ENCODE measurements at regions not wholly inside any gene's neighbourhood (a gene's known extent, or its start where the extent isn't known, plus 50 kb on each side); places are given as distances from the start of the nearest gene placed in this dataset.

DNA sequence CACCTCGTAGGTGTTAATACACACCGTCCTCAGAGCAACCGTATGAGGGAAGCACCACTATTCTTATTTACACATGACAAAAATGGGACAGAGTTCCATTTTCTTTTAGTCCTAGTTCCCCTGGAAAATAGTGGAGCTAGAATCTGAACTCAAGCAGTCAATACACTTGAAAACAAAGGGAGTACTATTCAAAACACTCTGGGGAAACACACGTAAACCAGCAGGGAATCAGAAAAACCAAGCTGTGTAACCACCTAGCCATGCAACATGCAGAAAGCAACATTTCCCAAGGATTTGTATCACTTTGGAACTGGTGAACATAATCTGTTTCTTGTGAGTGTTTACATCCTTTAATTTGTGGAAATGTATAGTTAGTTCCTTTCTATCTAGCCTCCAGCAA is 208.2 kb downstream of the UBE2E3 start:
- DNase-seq (ENCODE audit: low read depth): no peak

DNA sequence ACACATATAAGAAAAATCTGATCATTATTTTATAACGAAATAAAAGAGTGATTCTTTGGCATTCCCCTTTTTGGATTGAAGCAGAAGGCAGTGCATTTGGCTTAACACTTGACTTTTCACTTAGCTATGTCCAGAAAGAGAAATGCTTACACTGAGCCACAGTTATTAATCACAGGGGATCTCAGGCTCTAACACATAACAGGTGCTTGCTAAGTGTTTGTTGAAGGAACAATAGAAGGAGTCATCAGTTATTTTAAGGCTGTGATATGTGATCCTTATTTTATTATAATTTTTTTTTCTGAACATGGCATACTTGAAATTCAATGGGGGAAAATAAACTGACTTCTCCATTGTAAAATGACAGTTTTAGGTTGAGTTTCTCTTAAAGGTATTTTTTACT is 209.5 kb downstream of the UBE2E3 start:
- DNase-seq (ENCODE audit: low read depth): no peak

DNA sequence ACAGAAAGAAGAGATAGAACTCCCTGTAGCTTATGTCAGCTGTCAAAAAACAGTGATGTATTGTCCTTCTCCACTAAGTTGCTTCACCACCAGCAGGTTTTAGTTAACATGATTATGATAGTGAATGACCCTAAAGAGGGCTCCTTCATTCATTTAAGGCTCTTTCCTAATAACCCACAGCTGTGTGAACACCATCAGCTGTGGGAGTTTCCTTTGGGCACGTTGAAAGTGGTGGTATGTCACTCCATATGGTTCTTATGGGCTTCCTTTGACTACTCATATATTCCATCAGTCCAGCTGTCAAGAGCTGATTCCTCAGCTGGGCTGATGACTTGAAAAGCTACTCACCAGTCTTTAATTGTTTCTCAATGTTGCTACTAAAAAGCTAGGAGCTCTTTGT is 210.3 kb downstream of the UBE2E3 start:
- no peak for DNase-seq (ENCODE audit: low read depth)

DNA sequence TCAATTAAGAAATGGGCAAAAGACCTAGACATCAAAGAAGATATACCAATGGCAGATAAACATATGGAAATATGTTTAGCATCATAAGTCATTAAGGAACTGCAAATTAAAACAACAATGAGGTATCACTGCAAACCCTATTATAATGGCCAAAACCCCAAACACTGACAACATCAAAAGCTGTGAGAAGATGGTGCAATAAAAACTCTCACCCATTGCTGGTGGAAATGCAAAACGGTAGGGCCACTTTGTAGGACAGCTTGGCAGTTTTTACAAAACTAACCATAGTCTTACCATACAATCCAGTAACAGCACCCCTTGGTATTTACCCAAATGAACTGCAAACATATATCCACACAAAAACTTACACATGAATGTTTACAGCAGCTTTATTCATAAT is 213.1 kb downstream of the UBE2E3 start:
- DNase-seq (ENCODE audit: low read depth): no peak

DNA sequence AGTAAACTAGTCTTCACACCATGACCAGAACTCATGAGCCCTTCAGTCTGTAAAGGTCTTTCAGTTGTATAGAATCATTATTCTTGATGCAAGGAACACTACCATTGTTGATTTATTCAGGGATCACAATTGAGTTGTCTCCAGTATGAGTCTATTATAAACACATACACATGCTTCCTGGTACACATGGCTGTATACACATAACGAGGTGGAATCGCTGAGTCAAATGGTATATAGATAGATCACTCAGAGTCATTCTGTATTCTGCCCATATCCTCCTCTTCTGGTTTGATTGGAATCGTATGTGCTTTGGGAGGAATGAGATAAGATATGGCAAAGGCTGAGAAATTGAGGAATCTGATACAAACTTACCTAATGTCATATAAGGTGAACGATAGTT is 216.0 kb downstream of the UBE2E3 start:
- no peak for DNase-seq (ENCODE audit: low read depth)

DNA sequence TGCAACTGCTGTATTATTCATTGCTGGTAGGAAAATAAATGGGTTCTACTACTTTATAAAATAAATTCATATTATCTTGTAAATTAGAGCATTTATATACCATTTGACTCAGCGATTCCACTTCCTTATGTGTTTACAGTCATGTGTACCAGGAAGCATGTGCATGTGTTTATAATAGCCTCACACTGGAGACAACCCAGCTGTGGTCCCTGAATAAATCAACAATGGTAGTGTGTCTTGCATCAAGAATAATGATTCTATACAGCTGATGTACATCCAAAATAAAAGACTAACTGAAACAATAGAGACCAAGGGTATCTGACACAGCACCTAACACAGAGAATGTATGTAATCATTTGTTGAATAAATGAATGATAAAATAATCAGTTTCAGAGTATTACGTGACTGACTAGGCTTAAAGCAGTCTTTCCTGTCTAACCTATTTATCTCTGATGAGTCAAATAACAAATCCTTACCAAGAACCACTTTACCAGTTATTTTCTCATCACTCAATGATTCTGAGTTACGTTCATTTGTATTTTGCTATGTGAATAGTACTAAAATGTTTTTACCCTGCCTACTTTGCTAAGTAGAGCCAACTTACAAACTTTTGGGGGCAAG is 216.8 kb downstream of the UBE2E3 start:
- DNase-seq (ENCODE audit: low read depth): no peak

DNA sequence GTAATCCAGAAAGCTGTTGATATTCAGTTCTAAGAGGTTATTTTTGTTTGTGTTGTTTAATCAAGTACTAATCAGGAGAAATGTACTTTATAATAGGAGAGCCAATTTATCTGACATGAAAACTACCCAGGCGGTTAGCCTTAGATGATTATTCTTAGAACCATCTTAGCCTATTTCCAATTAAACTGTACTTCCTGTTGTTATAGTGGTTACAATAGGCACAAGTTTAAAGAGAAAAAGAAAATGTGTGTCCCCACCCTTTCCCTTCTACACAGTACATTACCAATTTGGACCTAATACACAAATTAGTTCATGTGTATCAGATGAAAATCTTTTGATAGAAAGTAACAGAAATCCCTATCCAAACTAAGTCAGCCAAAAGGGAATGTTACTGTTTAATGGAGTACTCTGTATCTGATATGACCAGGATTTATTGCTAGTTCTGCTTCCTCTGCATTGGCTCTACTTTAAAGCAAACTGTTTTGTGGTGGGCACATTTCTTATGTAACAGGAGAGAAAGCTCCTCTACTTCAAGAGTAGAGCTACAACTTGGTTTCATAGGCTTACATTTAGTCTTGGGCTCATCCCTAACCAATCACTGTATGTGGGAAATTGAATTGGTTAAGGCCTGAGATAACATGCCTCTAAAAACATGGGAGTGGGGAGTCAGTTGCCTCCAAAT is 217.9 kb downstream of the UBE2E3 start:
- DNase-seq (ENCODE audit: low read depth): no peak

DNA sequence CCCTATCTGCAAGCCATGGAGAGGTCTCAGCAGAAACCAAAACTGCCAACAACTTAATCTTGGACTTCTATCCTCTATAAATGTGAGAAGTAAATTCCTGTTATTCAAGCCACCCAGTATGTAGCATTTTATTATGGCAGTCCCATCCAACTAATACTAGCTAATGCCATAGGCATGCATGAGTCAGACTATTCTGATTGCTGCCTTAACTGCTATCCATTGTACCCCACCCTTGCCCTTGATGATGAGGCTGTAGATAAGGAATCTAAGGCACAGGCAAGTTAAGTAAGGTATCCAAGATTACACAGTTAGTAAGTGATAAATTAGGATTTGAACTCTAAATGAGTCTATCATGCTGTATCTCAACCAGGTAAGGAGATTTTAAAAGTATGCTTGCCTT is 223.0 kb downstream of the UBE2E3 start:
- DNase-seq (ENCODE audit: low read depth): peak; percentile 83

DNA sequence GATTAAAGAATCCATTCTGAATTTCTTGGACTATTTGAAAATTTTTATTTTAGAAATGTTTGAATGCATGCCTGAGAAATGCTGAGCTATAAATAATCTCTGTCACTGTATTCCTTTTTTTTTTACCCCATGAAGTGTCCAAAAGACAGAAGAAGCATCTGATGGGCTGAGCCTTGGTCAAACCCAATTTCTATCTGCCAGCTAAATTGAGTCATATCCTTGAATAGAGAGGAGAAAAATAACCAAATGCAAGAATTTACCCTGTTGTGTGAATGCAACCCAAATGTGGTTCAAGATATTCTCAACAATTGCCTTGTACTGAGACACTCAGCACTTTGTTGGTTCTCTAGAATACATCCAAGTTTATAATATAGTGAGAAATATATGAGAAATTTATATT is 223.5 kb downstream of the UBE2E3 start:
- DNase-seq (ENCODE audit: low read depth): no peak

DNA sequence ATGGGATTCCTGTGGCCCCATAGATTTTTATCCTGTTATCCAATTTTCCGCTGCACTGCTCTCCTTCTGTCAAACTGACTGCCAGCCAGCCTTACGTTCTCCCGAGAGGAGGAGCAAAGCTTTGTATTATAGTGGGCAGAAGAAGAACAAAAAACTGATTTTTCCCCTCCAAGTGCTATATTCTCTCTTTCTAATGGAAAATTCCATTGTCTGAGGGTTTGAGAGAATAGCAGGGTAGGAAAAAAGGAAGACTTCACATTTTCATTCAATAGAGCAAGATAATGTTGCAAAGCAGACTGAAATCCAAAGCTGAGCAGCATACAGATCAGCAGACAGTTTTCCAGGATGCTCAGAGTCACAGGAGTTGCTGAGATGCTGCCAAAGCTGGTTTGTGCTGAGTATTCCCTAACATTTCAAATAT is 238.0 kb downstream of the UBE2E3 start:
- DNase-seq (ENCODE audit: low read depth): no peak

DNA sequence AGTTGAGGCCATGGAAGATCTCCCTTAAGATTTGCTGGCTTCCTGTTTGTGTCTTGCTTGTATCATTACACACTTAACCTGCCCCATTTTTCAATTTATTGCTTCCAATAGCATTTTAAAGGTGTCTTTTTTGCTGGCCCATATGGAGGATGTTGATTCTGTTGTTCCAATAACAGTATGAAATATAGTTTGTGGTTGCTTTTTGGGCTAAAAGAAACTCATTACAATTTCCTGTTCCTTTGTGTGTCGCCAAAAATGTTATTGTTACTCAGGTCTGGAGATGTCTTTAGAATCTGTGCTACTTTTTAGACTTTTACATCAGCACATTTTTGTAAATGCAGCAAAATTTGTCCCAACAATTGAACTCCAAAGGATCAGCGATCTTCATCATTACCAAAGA is 234.0 kb upstream of the ITGA4 start:
- DNase-seq (ENCODE audit: low read depth): no peak

DNA sequence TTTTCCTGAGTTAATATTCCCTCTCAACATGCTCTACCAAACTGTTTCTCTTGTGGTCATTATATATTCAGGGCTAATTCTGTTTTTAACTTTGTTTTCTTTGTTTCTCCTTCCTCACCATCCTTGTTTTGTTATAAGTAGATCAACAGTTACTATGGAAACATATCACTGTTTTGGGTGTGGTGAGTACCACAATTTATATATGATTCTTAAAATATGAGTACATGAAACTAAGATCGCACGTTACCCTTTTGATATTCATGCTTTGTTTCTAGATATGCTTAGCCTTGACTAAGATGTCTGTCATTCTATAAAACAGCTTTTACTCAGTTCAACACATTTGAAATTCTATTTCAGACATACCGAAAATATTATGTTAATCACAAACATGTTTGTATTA is 232.3 kb upstream of the ITGA4 start:
- no peak for DNase-seq (ENCODE audit: low read depth)

DNA sequence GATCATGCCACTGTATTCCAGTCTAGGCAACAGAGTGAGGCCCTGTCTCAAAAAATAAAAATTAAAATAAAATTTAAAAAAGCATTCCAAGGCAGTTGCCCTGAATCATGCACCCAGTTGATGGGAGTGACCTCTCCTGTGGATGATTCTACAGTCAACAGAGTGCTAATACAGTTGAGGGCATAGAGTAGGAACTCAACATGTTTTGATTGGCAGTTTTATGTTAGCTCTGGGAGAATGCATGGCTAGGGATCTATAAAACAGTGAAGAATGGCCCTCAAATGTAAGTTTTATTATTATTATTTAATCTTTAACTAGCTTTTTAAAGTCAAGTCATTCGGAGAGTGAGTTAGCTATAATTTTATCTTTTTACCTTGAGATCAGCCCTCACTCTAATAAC is 228.5 kb upstream of the ITGA4 start:
- DNase-seq (ENCODE audit: low read depth): no peak

DNA sequence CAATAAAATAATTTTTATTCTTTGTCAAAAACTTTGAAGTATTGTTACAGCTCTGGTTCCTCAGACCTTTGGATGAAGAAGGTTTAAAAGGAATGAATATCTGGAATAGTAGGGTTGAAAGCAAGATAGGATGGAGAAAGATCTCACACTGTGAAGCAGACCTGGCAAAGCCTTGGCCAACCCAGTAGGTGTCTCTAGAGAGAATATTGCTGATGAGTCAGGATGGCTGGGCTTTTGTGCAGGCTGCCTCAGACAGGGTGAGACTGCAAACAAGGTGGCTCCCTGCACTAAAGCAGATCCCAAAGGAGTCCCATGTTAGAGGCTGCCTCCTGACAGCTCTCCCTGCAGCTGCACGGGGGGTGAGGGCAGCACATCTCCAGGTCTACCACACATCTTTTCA is 226.0 kb upstream of the ITGA4 start:
- DNase-seq (ENCODE audit: low read depth): no peak

DNA sequence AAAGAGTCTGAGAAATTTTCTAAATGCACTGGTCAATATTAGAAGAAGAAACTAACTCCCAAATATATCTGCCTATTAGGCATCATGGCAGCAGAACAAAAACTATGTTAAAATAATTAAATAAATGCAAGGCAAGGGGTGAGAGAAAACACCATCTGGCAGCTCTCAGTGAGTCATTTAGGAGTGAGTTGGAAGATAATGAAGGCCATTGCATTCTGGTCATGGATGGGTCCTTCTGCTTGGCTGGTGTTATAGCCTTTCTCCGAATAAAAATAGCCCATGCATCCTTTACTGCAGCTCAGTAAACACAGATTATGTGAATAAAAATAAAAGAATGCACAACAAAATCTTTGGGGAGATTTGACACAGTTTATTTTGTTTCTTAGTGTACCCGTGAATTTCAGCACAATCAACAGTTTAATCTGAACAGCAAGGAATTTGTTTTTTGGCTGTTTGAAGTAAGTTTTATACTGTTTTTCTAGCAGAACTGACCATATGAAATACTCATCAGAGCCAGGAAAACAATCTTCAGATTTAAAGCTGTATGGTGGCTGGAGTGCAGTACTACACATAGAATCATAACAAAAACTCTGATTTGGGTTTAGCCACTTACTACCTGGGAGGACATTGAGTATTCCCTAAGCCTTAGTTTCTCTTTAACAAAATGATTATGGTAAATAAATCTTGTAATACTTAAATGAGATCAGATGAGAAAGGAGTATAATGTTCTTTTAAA is 225.1 kb upstream of the ITGA4 start:
- peak; percentile 9 for DNase-seq (ENCODE audit: low read depth)

DNA sequence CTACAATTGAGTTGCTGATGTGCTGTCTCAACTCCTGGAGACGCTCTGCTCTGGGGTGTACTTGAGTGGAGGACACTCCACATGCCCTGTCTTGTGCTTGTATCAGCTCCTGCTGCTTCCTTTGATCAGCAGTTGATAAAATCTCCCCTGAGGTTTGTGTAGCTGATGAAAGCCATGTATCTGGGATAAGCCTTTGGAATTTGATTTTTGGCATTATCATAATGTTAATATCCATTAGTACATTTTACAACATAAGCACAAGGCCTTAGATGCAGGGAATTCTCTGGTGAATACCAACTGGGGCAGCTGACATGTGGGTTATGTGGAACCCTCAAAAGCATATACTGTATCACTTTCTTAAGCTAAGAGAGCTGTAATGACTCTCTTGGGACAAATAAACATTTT is 222.7 kb upstream of the ITGA4 start:
- no peak for DNase-seq (ENCODE audit: low read depth)

DNA sequence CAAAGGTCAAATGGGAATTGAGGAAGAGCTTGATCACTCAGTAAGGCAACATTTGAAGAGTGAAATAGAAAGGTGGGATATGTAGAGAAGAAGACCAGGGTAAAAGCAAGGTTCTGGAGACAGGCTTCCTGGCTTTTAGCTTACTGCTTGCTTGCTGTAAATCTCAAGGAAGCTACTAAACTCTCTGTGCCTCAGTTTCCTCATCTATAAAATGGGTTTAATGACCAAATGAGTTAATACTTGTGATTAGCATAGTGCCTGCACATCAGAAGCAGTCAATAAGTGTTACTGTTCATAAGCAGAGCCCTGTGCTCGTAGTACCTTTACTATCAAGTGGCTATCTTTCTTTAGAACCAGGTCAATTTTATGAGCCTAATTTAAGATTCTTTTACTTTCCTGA is 222.2 kb upstream of the ITGA4 start:
- no peak for DNase-seq (ENCODE audit: low read depth)

DNA sequence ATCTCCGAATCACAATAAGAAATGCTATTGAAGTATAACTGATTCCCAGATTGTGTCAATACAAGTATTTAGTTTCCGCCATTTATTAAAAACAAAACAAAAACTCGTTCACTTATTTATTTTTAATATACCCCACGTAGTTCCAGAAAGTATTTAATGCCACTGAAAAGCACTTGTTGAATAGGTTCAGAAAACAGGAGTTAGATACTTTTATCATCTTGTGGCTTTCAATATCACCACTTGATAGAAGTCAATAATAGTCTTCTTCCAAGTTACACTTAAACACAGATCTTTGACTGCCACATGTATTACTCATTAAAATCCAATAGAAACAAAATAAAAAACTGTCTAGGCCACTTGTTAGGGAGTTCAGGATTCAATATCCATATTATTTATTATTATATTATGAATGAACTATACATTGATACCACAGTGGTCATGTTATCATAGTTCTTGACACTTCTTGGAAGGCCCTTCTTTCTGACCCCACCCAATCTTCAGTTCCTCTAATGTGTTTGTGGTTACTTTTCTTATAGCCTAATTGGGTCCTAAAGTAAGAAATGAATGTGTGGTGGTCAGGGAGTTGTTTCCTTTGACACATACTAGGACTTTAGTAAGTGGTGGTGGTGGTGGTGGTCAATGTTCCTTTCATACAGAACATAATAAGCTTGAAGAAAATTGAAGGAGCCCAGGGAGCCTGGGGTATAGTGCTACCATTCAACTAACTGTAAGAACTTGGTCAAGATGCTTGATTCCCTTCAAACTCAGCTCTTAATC is 221.3 kb upstream of the ITGA4 start:
- DNase-seq (ENCODE audit: low read depth): no peak

DNA sequence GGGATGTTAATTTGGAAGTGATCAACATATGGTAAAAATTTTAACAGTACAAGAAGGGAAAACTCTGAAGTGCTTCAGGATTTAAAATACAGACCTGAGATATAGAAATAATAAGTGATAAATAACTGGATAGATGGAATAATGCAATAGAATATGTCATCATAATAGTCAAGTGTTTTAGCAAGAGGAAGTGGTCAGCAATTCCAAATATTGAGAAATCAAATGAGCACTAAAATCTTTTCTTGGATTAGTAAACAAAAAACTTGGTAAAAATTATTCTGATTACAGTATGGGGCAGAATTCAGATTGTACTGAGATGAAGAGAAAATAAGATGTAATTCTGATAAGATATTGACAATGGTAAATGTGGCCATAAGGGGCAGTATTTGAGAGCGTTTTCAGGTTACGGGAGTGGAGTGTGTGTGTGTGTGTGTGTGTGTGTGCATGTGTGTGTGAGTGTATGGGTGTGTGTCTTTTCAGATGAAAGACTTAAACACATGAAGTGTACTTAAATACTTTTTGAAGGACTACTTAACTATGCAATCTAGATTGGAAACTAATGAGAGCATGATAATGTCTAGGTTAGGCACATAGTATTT is 217.9 kb upstream of the ITGA4 start:
- DNase-seq (ENCODE audit: low read depth): no peak

DNA sequence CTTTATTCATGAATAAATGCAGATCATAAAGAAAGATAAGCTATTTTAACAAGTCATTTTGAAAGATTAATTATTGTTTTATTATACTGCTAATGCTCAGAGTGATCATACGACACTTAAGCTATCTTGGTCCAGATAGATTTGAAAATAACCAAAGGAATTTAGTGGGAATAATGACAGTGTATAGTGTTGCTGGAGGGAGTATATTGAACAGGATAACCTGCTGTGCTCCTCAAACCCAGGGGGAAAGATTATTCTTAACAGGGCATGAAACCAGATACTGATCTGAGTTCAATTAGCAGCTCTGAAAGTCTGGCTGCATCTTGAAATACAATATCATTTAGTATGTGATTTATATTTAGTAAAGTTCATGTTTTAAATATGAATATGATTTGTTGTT is 216.3 kb upstream of the ITGA4 start:
- no peak for DNase-seq (ENCODE audit: low read depth)

DNA sequence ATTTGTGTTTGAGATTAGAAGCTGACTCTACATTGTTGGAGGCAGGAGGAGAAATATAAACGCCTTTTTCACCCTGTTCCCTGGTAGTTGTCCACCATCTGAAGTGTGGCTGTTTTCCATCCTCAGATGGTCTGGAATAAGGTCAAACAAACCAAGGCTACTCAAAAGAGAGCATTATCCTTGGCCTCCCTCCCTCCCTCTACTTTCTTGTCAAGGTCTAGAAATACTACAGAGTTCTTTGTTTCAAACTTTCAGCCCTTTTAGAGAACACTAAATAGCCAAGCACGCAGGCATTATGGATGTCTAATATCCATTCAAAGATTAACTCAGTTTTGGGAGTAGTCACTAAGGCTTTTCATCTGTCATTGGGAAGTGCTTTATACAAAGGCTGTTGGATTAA is 215.8 kb upstream of the ITGA4 start:
- DNase-seq (ENCODE audit: low read depth): no peak

DNA sequence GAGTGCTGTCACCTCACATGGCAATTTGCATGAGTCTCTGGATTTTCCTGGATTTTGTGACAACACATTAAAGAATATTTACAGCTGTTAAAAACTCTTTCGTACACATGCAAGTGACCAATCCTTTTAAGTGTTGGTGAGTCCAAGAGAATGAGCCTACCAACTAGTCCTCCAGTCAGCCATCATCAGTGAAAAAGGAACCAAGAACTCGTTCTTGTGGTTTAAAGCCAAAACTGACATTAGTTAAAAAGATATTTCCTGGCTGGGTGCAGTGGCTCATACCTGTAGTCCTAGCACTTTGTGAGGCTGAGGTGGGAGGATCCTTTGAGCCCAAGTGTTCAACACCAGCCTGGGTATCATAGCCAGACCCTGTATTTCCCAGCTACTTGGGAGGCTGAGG is 215.4 kb upstream of the ITGA4 start:
- no peak for DNase-seq (ENCODE audit: low read depth)
